ENCODE measurements at regions not wholly inside any gene's neighbourhood (a gene's known extent, or its start where the extent isn't known, plus 50 kb on each side); places are given as distances from the start of the nearest gene placed in this dataset.
A peak's percentile ranks its signal among the peaks of the same experiment; 100 is the strongest.

GRCh38 chr18:1994471-1994870, 576.8 kb downstream of the METTL4 start:
- no peak for TF ChIP-seq CTCF (IDR thresholded peaks at IDR 0.05)
- intact Hi-C loops (cut with DNase I), result no loop called here
- Histone ChIP-seq H3K9me3 (no peaks in the 10 kb centered on the region), H3K36me3 (no peaks in the 10 kb centered on the region), H3K27me3 (ENCODE audit: low read depth) (no peaks in the 10 kb centered on the region), H3K4me3 (no peak overlapping the region), H3K27ac (no peak overlapping the region), H3K4me1 (no peaks in the 10 kb centered on the region)
- DNase-seq (no peak), ATAC-seq (no peak)

- no peaks in the 10 kb centered on the region for H3K4me1 ChIP-seq
- TF ChIP-seq CTCF (IDR thresholded peaks at IDR 0.05), result no peak
- H3K36me3 ChIP-seq, result no peaks in the 10 kb centered on the region
- DNase-seq, result no peak
- H3K27ac ChIP-seq, result no peak overlapping the region
- intact Hi-C loops (cut with DNase I), result no loop called here
- H3K9me3 ChIP-seq, result no peaks in the 10 kb centered on the region
- no peak overlapping the region for H3K4me3 ChIP-seq
- peak in 1 of 2 donors; percentile 15 for ATAC-seq
- H3K27me3 ChIP-seq (ENCODE audit: low read depth), result no peaks in the 10 kb centered on the region
Observed at GRCh38 chr18:1995041-1995612, 576.2 kb downstream of the METTL4 start.

- Histone ChIP-seq H3K4me3 (no peak overlapping the region), H3K4me1 (no peaks in the 10 kb centered on the region), H3K9me3 (no peaks in the 10 kb centered on the region), H3K36me3 (no peaks in the 10 kb centered on the region), H3K27ac (no peak overlapping the region), H3K27me3 (ENCODE audit: low read depth) (no peaks in the 10 kb centered on the region)
- ATAC-seq, result no peak
- DNase-seq, result no peak
- TF ChIP-seq CTCF (IDR thresholded peaks at IDR 0.05), result no peak
- intact Hi-C loops (cut with DNase I), result no loop called here
Observed at GRCh38 chr18:1998121-1998520, 573.2 kb downstream of the METTL4 start.

GRCh38 chr18:1999387-1999786, 571.9 kb downstream of the METTL4 start:
- intact Hi-C loops (cut with DNase I), result no loop called here
- no peak for DNase-seq
- Histone ChIP-seq H3K27ac (no peak overlapping the region), H3K36me3 (no peaks in the 10 kb centered on the region), H3K27me3 (ENCODE audit: low read depth) (no peaks in the 10 kb centered on the region), H3K4me1 (no peaks in the 10 kb centered on the region), H3K4me3 (no peak overlapping the region), H3K9me3 (no peaks in the 10 kb centered on the region)
- no peak for ATAC-seq
- TF ChIP-seq CTCF (IDR thresholded peaks at IDR 0.05), result no peak

GRCh38 chr18:2002151-2002550, 569.2 kb downstream of the METTL4 start:
- intact Hi-C loops (cut with DNase I), result no loop called here
- Histone ChIP-seq H3K36me3 (no peaks in the 10 kb centered on the region), H3K4me1 (no peaks in the 10 kb centered on the region), H3K27ac (no peak overlapping the region), H3K27me3 (ENCODE audit: low read depth) (no peaks in the 10 kb centered on the region), H3K9me3 (no peaks in the 10 kb centered on the region), H3K4me3 (no peak overlapping the region)
- TF ChIP-seq CTCF (IDR thresholded peaks at IDR 0.05), result no peak
- DNase-seq, result no peak
- ATAC-seq, result no peak

- Histone ChIP-seq H3K4me3 (no peak overlapping the region), H3K4me1 (no peaks in the 10 kb centered on the region), H3K9me3 (no peaks in the 10 kb centered on the region), H3K36me3 (no peaks in the 10 kb centered on the region), H3K27me3 (ENCODE audit: low read depth) (no peaks in the 10 kb centered on the region), H3K27ac (no peak overlapping the region)
- DNase-seq, result no peak
- TF ChIP-seq CTCF (IDR thresholded peaks at IDR 0.05), result no peak
- intact Hi-C loops (cut with DNase I), result no loop called here
- ATAC-seq, result no peak
Observed at GRCh38 chr18:2002604-2003003, 568.7 kb downstream of the METTL4 start.
